ENCODE measurements at regions not wholly inside any gene's neighbourhood (a gene's known extent, or its start where the extent isn't known, plus 50 kb on each side); places are given as distances from the start of the nearest gene placed in this dataset.
"Not testable (repeated sequence)": the region's sequence is repeated elsewhere in the genome, so short reads cannot be mapped to it uniquely, and the experiment has no call there.

- peak in 1 of 2 experiments; percentile 41 for DNase-seq (ENCODE audit: low read depth in 1 of 2, low spot score in 1 of 2)
- FAIRE-seq = no peak
- TF ChIP-seq CHD4 (IDR thresholded peaks at IDR 0.05; ENCODE audit: borderline replicate concordance) (no peak), JUN (IDR thresholded peaks at IDR 0.05) (no peak)
- no peak overlapping the region for H3K4me3 ChIP-seq
- WGBS (ENCODE audit: missing lambda C conversion rate) = 37% methylated on average over 2 of the region's 2 CpGs
- no peak overlapping the region for H3K27ac ChIP-seq
- no peaks in the 10 kb centered on the region for H3K9me3 ChIP-seq
- CTCF ChIA-PET = no interaction called here
- H3K4me1 ChIP-seq = no peaks in the 10 kb centered on the region
- H3K4me2 ChIP-seq = peak overlapping the region; percentile 55; the same call in 2 of the 3 replicates
- ATAC-seq = no peak
- POLR2A ChIA-PET = no interaction called here
These were observed 1408.8 kb downstream of the STIM2 start for GRCh38 chr4:28269426-28269825.

- FAIRE-seq (no peak), ATAC-seq (no peak), DNase-seq (ENCODE audit: low read depth in 1 of 2, low spot score in 1 of 2) (no peak)
- TF ChIP-seq, protein P1, sequence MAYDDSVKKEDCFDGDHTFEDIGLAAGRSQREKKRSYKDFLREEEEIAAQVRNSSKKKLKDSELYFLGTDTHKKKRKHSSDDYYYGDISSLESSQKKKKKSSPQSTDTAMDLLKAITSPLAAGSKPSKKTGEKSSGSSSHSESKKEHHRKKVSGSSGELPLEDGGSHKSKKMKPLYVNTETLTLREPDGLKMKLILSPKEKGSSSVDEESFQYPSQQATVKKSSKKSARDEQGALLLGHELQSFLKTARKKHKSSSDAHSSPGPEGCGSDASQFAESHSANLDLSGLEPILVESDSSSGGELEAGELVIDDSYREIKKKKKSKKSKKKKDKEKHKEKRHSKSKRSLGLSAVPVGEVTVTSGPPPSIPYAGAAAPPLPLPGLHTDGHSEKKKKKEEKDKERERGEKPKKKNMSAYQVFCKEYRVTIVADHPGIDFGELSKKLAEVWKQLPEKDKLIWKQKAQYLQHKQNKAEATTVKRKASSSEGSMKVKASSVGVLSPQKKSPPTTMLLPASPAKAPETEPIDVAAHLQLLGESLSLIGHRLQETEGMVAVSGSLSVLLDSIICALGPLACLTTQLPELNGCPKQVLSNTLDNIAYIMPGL (CRISPR knock-in tag; IDR thresholded peaks at IDR 0.05; ENCODE audit: borderline replicate concordance) = no peak
- Histone ChIP-seq H3K4me3 (no peak overlapping the region), H3K4me2 (no peak overlapping the region), H3K9me3 (no peaks in the 10 kb centered on the region), H3K27ac (no peak overlapping the region), H3K4me1 (no peaks in the 10 kb centered on the region)
- POLR2A ChIA-PET = no interaction called here
- CTCF ChIA-PET = no interaction called here
These were observed 1417.3 kb downstream of the STIM2 start for GRCh38 chr4:28277931-28278330.

DNA sequence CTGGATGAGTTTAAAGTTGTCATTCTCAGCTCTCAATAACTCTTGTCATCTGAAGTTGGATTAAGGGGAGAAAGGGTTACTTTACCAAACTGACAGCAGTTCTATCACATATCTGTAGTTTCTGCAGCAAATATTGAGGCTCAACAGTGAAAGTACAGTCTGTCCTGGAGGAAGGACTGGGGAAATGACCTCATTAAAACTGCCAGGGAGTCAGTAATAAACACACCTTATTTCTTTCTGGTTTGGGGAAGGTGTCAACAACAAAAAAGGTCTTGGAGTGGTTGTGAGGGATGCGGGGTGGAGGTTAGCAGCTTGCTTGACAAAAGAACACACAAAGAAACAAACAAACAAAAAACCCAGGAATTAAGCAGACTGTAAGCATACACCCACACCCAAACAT lies 1418.0 kb downstream of the STIM2 start:
- Histone ChIP-seq H3K9me3 (no peaks in the 10 kb centered on the region), H3K4me2 (no peak overlapping the region), H3K4me3 (no peak overlapping the region), H3K27ac (no peak overlapping the region), H3K4me1 (no peaks in the 10 kb centered on the region)
- no peak for ATAC-seq
- FAIRE-seq = no peak
- WGBS (ENCODE audit: missing lambda C conversion rate) = 71% methylated on average over 1 of the region's 1 CpG
- CTCF ChIA-PET = no interaction called here
- no peak for TF ChIP-seq RNF2 (IDR thresholded peaks at IDR 0.05; ENCODE audit: borderline replicate concordance, low read depth)
- no peak for TF ChIP-seq MYC (IDR thresholded peaks at IDR 0.05; ENCODE audit: borderline replicate concordance, low read length)
- TF ChIP-seq E2F6 (IDR thresholded peaks at IDR 0.05; ENCODE audit: borderline replicate concordance, low read depth) = no peak
- TF ChIP-seq, protein P2, sequence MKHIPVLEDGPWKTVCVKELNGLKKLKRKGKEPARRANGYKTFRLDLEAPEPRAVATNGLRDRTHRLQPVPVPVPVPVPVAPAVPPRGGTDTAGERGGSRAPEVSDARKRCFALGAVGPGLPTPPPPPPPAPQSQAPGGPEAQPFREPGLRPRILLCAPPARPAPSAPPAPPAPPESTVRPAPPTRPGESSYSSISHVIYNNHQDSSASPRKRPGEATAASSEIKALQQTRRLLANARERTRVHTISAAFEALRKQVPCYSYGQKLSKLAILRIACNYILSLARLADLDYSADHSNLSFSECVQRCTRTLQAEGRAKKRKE (CRISPR knock-in tag; IDR thresholded peaks at IDR 0.05; ENCODE audit: low read depth) = no peak
- no peak for TF ChIP-seq ZFP36 (IDR thresholded peaks at IDR 0.05; ENCODE audit: borderline replicate concordance, partially characterized antibody)
- TF ChIP-seq HES2 (IDR thresholded peaks at IDR 0.05) = no peak
- no peak for TF ChIP-seq NPAS2 (CRISPR knock-in tag; IDR thresholded peaks at IDR 0.05; ENCODE audit: borderline replicate concordance)
- no peak for TF ChIP-seq POLR2A (IDR thresholded peaks at IDR 0.05; ENCODE audit: low read length)
- TF ChIP-seq, protein P3, sequence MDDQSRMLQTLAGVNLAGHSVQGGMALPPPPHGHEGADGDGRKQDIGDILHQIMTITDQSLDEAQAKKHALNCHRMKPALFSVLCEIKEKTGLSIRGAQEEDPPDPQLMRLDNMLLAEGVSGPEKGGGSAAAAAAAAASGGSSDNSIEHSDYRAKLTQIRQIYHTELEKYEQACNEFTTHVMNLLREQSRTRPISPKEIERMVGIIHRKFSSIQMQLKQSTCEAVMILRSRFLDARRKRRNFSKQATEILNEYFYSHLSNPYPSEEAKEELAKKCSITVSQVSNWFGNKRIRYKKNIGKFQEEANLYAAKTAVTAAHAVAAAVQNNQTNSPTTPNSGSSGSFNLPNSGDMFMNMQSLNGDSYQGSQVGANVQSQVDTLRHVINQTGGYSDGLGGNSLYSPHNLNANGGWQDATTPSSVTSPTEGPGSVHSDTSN (IDR thresholded peaks at IDR 0.05) = no peak
- no peak for TF ChIP-seq EHF (CRISPR knock-in tag; IDR thresholded peaks at IDR 0.05)
- DNase-seq (ENCODE audit: low read depth in 1 of 2, low spot score in 1 of 2) = no peak
- POLR2A ChIA-PET = no interaction called here

- ATAC-seq (no peak), FAIRE-seq (no peak), DNase-seq (ENCODE audit: low read depth in 1 of 2, low spot score in 1 of 2) (no peak)
- no peak overlapping the region for H3K27ac ChIP-seq
- no peak overlapping the region for H3K4me3 ChIP-seq
- no peaks in the 10 kb centered on the region for H3K9me3 ChIP-seq
- ChIA-PET POLR2A (no interaction called here), CTCF (no interaction called here)
- H3K4me1 ChIP-seq = no peaks in the 10 kb centered on the region
- no peak for TF ChIP-seq USF2 (IDR thresholded peaks at IDR 0.05)
- no peak for TF ChIP-seq RFX5 (IDR thresholded peaks at IDR 0.05)
- no peak for TF ChIP-seq PHF8 (IDR thresholded peaks at IDR 0.05; ENCODE audit: borderline replicate concordance, low read depth)
- TF ChIP-seq TFCP2L1 (CRISPR knock-in tag; IDR thresholded peaks at IDR 0.05) = no peak
- TF ChIP-seq, protein P4, sequence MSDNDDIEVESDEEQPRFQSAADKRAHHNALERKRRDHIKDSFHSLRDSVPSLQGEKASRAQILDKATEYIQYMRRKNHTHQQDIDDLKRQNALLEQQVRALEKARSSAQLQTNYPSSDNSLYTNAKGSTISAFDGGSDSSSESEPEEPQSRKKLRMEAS (IDR thresholded peaks at IDR 0.05) = no peak
- TF ChIP-seq SREBF2 (IDR thresholded peaks at IDR 0.05) = no peak
- no peak for TF ChIP-seq HDAC2 (IDR thresholded peaks at IDR 0.05)
- TF ChIP-seq JUNB (IDR thresholded peaks at IDR 0.05) = no peak
- no peak for TF ChIP-seq RCOR1 (IDR thresholded peaks at IDR 0.05; ENCODE audit: low read depth, low read length)
- TF ChIP-seq SMC3 (IDR thresholded peaks at IDR 0.05) = no peak
- TF ChIP-seq GATA3 (IDR thresholded peaks at IDR 0.05; ENCODE audit: borderline replicate concordance) = no peak
- WGBS (ENCODE audit: missing lambda C conversion rate) = 75% methylated on average over 2 of the region's 2 CpGs
- H3K4me2 ChIP-seq = no peak overlapping the region
These were observed 1418.6 kb downstream of the STIM2 start for GRCh38 chr4:28279249-28279648.

GRCh38 chr4:28286266-28286665 lies 1425.6 kb downstream of the STIM2 start:
- H3K9me3 ChIP-seq; DNase-seq (ENCODE audit: low read depth in 1 of 2, low spot score in 1 of 2); CTCF ChIA-PET; H3K4me3 ChIP-seq; FAIRE-seq; ATAC-seq; POLR2A ChIA-PET; H3K4me2 ChIP-seq: not testable (repeated sequence)
- Histone ChIP-seq H3K27ac (peak overlapping the region in 1 of 2 experiments; percentile 84; a peak in 3 of 6 replicates), H3K4me1 (peaks cover 15% of the 10 kb centered on the region; the same call in 1 of the 3 replicates)
- WGBS (ENCODE audit: missing lambda C conversion rate) = 93% methylated on average over 9 of the region's 9 CpGs
